ENCODE measurements at regions not wholly inside any gene's neighbourhood (a gene's known extent, or its start where the extent isn't known, plus 50 kb on each side); places are given as distances from the start of the nearest gene placed in this dataset.

DNA sequence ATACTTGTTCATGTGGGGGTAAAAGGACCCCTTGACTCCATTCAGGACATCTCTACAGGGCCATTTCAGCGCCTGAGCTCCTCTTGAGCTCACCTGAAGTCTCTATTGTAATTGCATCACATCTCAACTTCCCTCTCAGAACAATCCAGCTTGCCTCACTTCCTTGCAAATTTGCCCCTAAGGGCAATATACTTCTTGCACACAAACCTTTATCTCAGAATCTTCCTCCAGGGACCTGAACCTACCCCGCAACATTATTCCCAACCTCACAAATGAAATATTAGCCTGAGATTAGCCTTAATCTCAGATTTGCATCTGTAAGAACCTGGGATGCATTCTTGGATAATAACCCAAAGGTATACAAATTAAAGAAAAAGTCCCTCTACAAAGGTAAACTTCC, 159.2 kb downstream of the DRD1 start:
- no peak for DNase-seq (ENCODE audit: insufficient read length, low spot score)
- no peak for TF ChIP-seq POLR2A (IDR thresholded peaks at IDR 0.05; ENCODE audit: low read depth, low read length)
- no peak for FAIRE-seq

DNA sequence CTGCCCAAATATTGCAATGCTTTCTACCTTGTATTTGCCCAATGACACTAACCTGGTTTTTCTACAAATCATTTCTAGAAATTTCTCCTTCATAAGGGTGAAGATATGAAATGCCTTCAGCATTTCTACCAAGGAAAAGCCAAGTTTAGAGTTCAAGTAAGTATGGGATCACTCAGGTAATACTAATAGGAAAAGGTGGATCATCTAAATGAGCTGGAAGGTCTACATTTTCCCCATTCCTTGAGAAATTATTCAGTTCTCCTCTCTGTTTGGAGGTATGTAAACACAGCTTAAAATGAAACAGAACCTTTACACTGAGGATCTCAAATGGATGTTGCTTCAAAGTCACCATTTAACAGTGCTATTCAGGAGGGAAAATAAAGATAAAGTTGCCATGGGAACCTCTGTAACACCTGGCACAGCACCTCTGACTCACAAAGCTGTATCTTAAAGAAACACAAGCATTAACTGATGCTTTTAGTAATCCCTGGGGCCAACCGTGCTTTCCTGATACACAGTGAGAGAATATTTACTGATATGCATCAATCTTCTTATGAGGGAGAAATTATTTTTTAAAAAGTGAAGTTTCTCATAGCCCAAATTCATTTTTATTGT, 161.3 kb downstream of the DRD1 start:
- TF ChIP-seq POLR2A (IDR thresholded peaks at IDR 0.05; ENCODE audit: low read depth, low read length) = no peak
- FAIRE-seq = no peak

DNA sequence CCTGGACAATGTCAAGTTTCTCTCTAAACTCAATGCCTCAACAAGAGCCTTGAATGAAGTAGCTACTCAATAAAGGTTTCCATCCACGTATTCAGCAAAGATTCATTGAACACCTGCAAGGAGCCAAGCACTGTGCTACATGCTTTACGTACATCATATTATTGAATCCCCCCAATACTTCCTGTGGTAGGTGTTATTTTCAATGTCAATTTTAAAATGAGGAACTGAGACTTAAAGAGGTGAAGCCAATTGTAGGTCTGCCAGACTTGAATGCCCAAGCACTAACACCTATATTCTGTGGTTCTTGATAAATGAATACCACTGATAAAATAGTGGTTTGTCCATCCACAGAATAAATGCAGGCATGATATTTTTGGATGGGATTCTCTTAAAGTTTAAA, 162.3 kb downstream of the DRD1 start:
- DNase-seq (ENCODE audit: insufficient read length, low spot score) = no peak
- no peak for TF ChIP-seq POLR2A (IDR thresholded peaks at IDR 0.05; ENCODE audit: low read depth, low read length)
- no peak for FAIRE-seq

More for the DNA sequence above, 161.3 kb downstream of the DRD1 start:
- no peak for DNase-seq (ENCODE audit: insufficient read length, low spot score)

DNA sequence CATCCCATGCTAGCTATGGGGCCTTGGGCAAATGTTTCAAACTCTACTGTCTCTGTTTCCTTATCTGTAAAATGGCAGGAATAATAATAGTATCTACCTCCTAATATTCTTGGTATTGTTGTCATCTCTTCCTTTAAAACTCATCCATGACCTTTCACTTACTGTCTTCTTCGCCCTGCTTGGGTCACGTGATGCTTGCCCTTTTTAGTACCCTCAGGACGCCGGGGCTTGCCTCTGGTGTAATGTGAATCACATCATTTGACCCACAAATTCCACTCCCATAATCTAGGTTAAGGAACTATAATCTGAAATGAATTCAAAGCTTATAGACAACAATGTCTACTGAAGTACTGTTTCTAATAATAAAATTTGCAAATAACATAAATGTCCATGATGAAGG, 162.7 kb downstream of the DRD1 start:
- DNase-seq (ENCODE audit: insufficient read length, low spot score) = no peak
- no peak for TF ChIP-seq POLR2A (IDR thresholded peaks at IDR 0.05; ENCODE audit: low read depth, low read length)
- FAIRE-seq = no peak

DNA sequence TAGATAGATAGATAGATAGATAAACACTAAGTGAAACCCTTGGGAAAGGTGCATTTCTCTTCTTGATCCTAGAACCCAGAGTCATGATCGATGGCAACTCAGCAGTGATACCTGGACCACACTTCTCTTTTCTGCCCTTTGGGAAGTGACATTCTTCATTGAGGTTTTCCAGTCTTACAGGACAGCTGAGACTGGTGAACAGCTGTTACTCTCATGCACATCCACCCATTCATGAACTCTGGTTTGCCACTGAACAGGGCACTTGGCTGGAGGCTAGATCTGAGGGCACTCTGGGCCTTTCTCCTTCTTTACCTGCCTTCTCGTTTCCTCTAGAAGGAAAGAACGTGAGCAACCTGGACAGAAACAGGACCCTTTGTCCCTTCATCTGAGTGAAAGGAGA, 164.5 kb downstream of the DRD1 start:
- no peak for FAIRE-seq
- no peak for DNase-seq (ENCODE audit: insufficient read length, low spot score)
- TF ChIP-seq POLR2A (IDR thresholded peaks at IDR 0.05; ENCODE audit: low read depth, low read length) = no peak

DNA sequence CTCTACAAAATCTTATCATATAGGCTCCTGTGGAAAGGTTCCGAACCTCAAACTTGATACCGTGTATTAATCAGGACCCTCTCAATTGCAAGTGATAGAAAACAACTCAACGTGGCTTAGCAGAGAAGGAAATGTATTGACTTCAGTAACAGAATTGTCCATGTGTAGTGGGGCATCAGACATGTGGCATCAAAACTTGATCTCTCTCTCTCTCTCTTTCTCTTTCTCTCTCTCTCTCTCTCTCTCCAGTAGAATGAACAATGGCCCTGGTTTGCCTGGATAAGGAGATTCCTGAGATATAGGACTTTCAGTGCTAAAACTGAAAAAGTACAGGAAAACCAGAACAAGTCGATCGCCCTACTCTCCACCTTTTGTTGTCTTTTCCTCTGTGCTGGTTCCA, 168.2 kb downstream of the DRD1 start:
- FAIRE-seq = no peak
- no peak for DNase-seq (ENCODE audit: insufficient read length, low spot score)
- no peak for TF ChIP-seq POLR2A (IDR thresholded peaks at IDR 0.05; ENCODE audit: low read depth, low read length)

DNA sequence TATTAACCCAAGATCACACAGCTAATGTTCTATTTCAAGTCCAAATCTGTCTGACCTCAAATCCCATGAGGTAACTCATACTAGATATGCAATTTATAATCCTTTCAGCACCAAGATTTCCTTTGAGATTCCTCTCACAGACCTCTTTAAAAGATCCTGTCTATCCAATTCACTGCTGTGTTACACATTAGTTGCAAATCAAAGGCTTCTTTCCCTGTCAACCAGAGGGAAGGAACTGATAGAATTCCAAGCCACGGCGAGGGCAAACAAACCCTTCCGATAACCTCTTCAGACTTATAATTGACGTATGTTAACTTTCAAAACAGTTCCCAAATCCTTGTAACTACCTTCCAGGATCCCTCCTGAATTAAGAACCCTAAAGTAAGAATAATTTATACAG, 168.9 kb downstream of the DRD1 start:
- no peak for FAIRE-seq
- DNase-seq (ENCODE audit: insufficient read length, low spot score) = no peak
- TF ChIP-seq POLR2A (IDR thresholded peaks at IDR 0.05; ENCODE audit: low read depth, low read length) = no peak

DNA sequence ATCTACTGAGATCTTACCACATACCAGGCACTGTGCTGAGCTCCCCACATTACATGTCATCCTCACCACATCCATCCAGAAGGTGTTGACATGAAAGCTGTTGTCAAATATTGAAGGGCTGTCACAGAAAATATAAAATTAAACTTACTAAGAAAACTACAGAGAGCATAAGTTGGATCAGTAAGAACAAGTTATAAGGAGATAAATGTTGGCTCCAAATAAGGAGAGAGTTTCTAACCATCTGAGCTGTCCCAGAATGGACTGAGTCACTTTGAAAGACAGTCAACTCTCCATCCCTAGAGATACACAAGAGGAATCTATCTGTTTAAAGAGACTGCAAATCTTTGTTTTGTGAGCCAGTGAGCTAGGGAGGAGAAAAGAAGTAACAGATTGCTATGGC, 169.8 kb downstream of the DRD1 start:
- FAIRE-seq (no peak), DNase-seq (ENCODE audit: insufficient read length, low spot score) (no peak)
- TF ChIP-seq POLR2A (IDR thresholded peaks at IDR 0.05; ENCODE audit: low read depth, low read length) = no peak

DNA sequence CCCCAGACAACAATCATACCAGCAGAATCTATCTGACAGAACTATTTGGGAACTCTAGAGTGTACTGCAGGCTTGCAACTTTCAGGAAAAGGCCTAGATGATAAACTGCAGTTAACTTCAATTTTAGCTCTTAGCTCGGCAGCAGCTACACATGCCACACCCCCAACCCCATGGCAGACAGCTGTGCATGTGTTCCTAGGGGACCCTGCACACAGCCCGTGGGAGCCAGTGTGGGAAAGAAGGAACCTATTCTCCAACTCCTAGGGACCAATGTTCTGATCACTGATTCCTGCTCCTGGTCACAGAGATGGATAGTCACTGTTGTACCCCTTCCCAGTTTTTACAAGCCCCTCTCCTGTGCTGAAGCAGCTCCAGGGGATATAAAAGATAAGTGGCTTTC, 179.6 kb downstream of the DRD1 start:
- TF ChIP-seq POLR2A (IDR thresholded peaks at IDR 0.05; ENCODE audit: low read depth, low read length) = no peak
- DNase-seq (ENCODE audit: insufficient read length, low spot score) = no peak
- FAIRE-seq = no peak

DNA sequence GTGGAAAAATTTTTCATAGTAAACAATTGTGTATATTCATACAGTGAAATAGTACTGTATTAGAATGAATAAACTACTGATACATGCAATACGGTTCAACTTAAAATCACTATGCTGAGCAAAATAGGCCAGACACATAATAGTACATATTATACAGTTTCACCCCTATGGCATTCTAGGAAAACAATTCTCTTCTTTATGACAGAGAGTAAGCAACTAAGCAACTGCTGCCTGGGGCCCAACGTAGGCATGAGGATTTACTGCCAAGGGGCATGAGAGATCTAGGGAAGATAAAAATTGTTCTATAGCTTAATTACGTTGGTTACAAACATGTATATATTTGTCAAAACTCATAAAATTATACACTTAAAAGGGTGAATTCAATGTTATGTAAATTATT, 180.2 kb downstream of the DRD1 start:
- DNase-seq (ENCODE audit: insufficient read length, low spot score) (no peak), FAIRE-seq (no peak)
- no peak for TF ChIP-seq POLR2A (IDR thresholded peaks at IDR 0.05; ENCODE audit: low read depth, low read length)

DNA sequence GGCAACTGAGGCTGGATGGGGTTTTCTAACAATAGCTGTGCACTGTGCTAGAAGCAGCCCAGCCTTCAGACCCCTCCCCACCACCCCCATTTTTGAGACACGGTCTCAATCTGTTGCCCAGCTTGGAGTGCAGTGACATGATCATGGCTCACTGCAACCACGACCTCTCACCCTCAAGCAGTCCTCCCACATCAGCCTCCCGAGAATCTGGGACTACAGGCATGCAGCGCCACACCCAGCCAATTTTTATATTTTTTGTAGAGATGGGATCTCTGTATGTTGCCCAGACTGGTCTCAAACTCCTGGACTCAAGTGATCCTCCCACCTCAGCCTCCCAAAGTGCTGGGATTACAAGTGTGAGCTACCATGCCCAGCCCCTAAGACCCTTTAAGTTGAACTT, 182.5 kb downstream of the DRD1 start:
- FAIRE-seq (no peak), DNase-seq (ENCODE audit: insufficient read length, low spot score) (no peak)
- no peak for TF ChIP-seq POLR2A (IDR thresholded peaks at IDR 0.05; ENCODE audit: low read depth, low read length)

DNA sequence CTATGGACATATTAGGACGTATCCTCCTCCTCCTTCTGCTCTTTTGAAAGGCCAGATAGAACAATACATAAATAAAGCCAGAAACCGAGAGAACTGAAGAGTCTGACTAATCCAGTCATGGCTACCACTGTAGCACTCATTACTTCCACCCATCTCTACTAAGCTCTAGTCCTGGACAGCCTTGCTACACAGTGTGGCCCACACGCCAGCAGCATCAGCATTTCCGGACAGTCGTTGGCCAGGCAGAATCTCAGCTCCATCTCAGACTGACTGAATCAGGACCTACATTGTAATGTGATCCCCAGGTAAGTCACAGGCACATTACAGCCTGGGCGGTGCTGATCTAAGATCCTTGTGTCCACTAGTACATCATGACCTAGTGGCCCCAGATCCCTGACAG, 182.9 kb downstream of the DRD1 start:
- DNase-seq (ENCODE audit: insufficient read length, low spot score) (no peak), FAIRE-seq (no peak)
- TF ChIP-seq POLR2A (IDR thresholded peaks at IDR 0.05; ENCODE audit: low read depth, low read length) = no peak

DNA sequence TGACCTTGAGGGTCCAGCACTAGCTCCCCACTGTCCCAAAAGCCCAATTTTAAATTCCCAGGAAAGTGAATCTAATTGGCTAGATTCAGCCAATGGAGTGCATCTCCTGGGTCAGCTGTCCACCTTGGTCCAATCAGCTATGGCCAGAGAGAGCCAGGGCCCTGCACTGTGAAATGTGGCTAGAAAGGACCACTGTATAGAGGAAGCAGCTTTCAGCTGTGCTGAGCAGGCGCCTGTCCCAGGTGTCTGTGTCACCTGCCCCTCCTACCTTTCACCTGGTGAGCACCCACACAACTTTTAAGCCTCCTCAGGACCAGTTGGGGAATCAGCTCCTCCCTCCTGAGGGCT, 186.2 kb downstream of the DRD1 start:
- no peak for DNase-seq (ENCODE audit: insufficient read length, low spot score)
- no peak for FAIRE-seq
- no peak for TF ChIP-seq POLR2A (IDR thresholded peaks at IDR 0.05; ENCODE audit: low read depth, low read length)

DNA sequence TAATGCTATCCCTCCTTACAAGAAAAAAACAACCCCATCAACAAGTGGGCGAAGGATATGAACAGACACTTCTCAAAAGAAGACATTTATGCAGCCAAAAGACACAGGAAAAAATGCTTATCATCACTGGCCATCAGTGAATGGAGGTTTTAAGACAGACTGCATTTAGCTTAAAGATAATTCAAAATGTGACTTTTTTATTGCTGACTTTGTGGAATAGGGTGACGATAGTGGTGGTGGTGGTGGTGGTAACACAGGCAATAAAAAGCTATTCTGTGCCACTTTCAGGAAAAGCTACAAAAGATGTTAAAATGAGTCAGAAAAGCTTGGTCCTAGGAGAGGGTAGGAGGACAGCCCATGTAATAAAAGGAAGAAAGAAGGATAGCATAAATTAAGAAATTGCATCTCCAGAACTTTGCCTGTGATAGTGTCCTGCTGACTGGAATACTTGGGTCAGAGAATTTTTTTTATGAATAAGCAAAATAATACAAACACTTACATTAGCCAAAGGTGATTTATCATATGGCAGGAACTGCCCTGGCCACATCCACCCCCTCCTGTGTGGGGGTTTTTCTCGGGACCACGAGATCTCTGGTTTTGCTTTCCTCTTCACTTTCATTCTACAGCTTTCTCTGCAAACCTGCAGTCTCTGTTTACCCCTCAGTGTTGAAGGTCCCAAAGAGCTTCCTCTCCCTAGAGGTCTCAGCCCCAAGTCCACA, 186.7 kb downstream of the DRD1 start:
- no peak for DNase-seq (ENCODE audit: insufficient read length, low spot score)
- FAIRE-seq = no peak
- no peak for TF ChIP-seq POLR2A (IDR thresholded peaks at IDR 0.05; ENCODE audit: low read depth, low read length)

DNA sequence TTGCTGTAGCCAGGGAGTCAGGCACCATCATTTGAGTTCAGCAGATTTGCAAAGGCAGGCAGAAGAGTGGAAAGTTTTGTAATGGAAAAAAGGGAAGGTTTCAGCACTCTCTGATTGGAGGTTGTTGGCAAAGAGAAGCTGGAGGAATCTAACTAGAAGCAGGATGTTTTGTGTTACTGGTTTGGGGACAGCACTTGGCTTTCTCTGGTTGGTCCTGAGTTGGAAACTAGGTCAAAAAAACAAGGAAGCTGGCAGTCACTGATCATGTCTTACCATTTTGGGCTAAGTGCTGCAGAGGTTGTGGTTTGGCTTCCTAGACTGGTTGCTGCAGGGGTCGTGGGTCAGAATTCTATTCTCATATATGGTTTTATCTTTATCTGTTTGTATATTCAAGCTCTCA, 189.8 kb downstream of the DRD1 start:
- DNase-seq (ENCODE audit: insufficient read length, low spot score) (no peak), FAIRE-seq (no peak)
- TF ChIP-seq POLR2A (IDR thresholded peaks at IDR 0.05; ENCODE audit: low read depth, low read length) = no peak
